HEK293T (cell line): ENCODE measurements at regions not wholly inside any gene's neighbourhood (a gene's known extent, or its start where the extent isn't known, plus 50 kb on each side); places are given as distances from the start of the nearest gene placed in this dataset.

Experiments
- CTBP1 ChIP-seq: fragments of 450-650 bp; IDR thresholded peaks from 2 replicates; pipeline ENCODE4 v1.6.1; 2016; ENCODE audit warnings: borderline replicate concordance
- FOXA1 ChIP-seq: fragments of 450-650 bp; IDR thresholded peaks from 2 replicates; pipeline ENCODE4 v1.6.1; 2016; ENCODE audit warnings: mild to moderate bottlenecking
- FOXK2 ChIP-seq: fragments of 450-650 bp; IDR thresholded peaks from 2 replicates; pipeline ENCODE4 v1.6.1; 2016; ENCODE audit warnings: mild to moderate bottlenecking
- FOXM1 ChIP-seq: fragments of 450-650 bp; IDR thresholded peaks from 2 replicates; pipeline ENCODE4 v1.6.1; 2017; ENCODE audit warnings: mild to moderate bottlenecking, borderline replicate concordance
- L3MBTL2 ChIP-seq: fragments of 450-650 bp; conservative IDR thresholded peaks from 2 replicates; pipeline ENCODE4 v1.6.1; 2016; ENCODE audit warnings: mild to moderate bottlenecking
- LEF1 ChIP-seq: fragments of 450-650 bp; IDR thresholded peaks from 2 replicates; pipeline ENCODE4 v1.6.1; 2017; ENCODE audit warnings: mild to moderate bottlenecking, borderline replicate concordance
- PKNOX1 ChIP-seq: fragments of 450-650 bp; IDR thresholded peaks from 2 replicates; pipeline ENCODE4 v1.6.1; 2016

GRCh38 chr17:71558901-71559300, 561.9 kb upstream of the SOX9 start:
- TF ChIP-seq L3MBTL2 (no peak), PKNOX1 (no peak), FOXK2 (no peak), FOXA1 (no peak), FOXM1 (no peak), LEF1 (no peak), CTBP1 (no peak)
